ENCODE measurements at regions not wholly inside any gene's neighbourhood (a gene's known extent, or its start where the extent isn't known, plus 50 kb on each side); places are given as distances from the start of the nearest gene placed in this dataset.
"Not testable (repeated sequence)": the region's sequence is repeated elsewhere in the genome, so short reads cannot be mapped to it uniquely, and the experiment has no call there.

- in situ Hi-C loops (cut with MboI; ENCODE audit: low sequenced_read_pairs): no loop called here
These were observed 183.7 kb downstream of the TAF11L14 start for GRCh38 chr5:17817990-17818389.

DNA sequence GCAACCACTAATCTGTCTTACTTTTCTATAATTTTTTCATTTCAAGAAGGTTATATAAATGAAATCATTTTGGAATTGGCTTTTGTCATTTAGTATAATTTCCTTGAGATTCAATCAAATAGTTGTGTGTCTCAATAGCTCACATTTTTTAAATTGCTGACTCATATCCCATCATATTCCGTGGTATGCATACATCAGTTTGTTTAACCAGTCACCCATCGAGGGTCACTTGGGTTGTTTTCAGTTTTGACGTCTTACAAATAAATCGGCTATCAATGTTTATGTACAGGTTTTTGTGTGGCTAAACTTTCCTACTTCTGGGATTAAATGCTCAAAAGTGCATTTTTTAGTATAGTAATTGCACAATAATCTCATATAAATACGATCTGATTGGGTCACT is 185.5 kb downstream of the TAF11L14 start:
- in situ Hi-C loops (cut with MboI; ENCODE audit: low sequenced_read_pairs): no loop called here

GRCh38 chr5:17828681-17829080 is 194.4 kb downstream of the TAF11L14 start:
- in situ Hi-C loops (cut with MboI; ENCODE audit: low sequenced_read_pairs): no loop called here

GRCh38 chr5:17829456-17829855 is 195.2 kb downstream of the TAF11L14 start:
- in situ Hi-C loops (cut with MboI; ENCODE audit: low sequenced_read_pairs): no loop called here

DNA sequence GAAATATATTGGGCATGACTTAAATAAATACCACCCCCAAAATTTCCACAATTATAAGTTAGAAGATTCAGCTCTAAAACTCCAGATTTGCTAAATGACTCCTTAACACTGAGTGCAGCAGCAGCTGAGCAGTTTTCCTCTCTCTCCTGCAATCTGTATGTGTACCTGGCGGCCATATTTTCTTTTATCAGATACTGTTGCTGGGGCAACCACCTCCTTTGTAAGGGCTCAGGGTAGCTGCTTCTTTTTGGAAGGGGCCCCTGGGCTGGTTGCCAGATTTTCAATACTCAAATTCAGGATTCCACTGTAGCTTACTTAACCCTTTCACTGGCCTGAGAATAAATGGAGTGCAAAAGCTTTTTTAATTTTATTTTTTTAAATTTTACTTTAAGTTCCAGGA is 197.0 kb downstream of the TAF11L14 start:
- in situ Hi-C loops (cut with MboI; ENCODE audit: low sequenced_read_pairs): no loop called here

DNA sequence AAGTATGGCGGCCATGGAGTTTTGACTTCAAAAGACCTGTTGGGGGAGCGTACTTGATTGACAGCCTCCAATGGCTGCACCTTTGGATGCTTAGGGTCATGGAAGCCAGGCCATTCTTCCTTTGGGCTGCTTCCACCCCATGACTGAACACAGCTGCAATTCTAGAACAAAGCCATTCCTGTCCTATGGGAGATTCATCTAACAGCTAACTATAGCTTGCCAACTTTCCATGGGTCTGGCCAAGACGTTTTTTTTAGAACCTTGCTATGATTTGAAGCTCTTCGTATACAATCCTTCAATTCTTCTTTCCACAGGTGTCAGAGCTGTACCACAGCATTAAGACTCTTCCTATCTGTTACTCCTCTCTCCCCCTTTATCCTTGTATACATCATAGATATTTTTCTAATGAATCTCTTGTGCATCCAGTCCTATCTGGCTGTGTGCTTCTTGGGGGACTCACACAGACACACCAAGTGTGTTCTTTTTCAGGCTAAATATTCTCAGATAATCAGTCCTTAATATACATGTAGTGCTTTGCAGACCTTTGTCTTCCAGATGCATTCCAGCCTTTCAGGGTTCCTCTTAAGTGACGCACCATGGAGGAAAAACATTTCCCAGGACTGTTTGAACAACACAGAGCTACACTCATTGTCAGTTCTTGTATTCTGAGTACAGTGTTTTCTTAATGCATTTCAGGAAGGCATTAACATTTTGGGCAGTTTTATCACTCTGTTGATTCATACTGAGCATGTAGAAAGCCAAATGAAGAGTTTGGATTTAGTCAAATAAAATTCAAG is 198.9 kb downstream of the TAF11L14 start:
- in situ Hi-C loops (cut with MboI; ENCODE audit: low sequenced_read_pairs): no loop called here

GRCh38 chr5:17837757-17838156 is 203.5 kb downstream of the TAF11L14 start:
- in situ Hi-C loops (cut with MboI; ENCODE audit: low sequenced_read_pairs): no loop called here

GRCh38 chr5:17838469-17838868 is 204.2 kb downstream of the TAF11L14 start:
- in situ Hi-C loops (cut with MboI; ENCODE audit: low sequenced_read_pairs): no loop called here

- in situ Hi-C loops (cut with MboI; ENCODE audit: low sequenced_read_pairs): no loop called here
These were observed 205.6 kb downstream of the TAF11L14 start for GRCh38 chr5:17839848-17840247.

- in situ Hi-C loops (cut with MboI; ENCODE audit: low sequenced_read_pairs): no loop called here
These were observed 212.2 kb downstream of the TAF11L14 start for GRCh38 chr5:17846496-17846895.

DNA sequence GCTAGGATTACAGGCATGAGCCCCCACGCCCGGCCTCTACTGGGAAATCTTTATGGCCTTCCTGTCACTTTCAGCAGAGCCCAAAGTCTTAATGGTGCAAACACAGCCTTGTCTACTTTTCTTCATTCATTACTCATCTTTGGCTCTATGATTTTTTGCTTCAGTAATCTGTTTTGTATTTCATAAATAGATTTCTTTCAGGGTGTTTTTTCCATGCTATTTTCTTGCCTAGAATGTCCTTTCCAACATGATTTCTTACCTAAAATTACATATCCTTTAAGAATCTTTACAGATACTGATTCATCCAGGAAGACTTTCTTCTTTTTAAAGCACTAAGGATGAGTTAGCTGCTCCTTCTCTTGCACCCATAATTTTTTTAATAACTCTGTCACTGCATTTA is 213.0 kb downstream of the TAF11L14 start:
- in situ Hi-C loops (cut with MboI; ENCODE audit: low sequenced_read_pairs): no loop called here

DNA sequence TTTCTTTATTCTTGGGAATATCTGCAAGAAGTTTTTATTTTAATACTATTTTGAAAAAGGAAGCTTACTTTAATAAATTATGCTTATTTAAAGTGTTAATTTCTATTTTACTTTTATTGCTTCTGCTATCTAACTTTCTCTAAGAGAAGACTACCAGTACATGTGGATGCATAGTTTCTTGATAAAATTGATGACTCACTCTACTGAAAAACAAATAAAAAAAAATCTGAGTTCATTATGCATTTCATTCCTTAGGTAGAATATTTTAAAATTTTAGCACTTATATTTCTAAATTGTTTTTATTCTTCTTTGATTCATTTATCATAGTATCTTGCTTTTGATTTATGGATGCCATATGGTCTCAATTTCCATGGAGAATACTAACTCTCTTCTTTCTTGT is 217.9 kb downstream of the TAF11L14 start:
- in situ Hi-C loops (cut with MboI; ENCODE audit: low sequenced_read_pairs): no loop called here

DNA sequence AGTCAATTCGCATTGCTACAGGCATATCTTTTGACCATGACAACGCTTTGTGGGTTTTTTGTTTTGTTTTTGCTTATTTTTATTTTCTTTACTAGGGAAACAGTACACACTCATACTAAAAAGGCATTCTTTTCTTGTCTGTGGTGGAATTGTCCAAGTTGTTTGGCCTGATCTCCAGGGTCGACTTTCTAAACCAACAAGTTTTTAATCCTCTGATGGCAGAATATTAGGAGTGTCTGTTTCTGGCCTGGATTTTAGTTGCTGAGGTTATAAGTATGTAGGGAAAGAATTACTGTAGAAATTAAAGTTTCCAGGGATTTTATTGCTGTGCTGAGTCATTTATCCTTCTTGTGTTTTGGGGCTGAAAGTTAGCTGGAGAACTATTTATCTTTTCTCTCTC is 218.5 kb downstream of the TAF11L14 start:
- in situ Hi-C loops (cut with MboI; ENCODE audit: low sequenced_read_pairs): no loop called here

DNA sequence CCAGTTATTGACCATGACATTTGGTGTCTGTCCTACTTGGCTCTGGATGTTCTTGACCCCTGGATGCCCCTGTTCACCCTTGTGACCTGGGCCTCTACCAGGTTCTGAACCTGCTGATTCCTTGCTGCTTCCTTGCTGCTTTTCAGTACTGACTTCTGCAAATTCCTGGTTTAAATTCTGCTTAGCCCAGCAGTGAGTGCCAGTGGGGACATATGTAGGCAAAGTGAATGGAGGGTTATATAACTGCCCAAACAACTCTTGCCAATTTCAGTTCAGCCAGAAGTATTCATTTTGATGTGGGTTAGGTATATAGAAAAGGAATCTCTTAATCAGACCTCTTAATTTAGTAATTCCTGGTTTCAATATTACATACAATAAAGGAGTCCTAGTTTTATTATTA is 220.6 kb downstream of the TAF11L14 start:
- in situ Hi-C loops (cut with MboI; ENCODE audit: low sequenced_read_pairs): no loop called here

GRCh38 chr5:17860660-17861315 is 226.5 kb downstream of the TAF11L14 start:
- in situ Hi-C loops (cut with MboI; ENCODE audit: low sequenced_read_pairs): no loop called here

DNA sequence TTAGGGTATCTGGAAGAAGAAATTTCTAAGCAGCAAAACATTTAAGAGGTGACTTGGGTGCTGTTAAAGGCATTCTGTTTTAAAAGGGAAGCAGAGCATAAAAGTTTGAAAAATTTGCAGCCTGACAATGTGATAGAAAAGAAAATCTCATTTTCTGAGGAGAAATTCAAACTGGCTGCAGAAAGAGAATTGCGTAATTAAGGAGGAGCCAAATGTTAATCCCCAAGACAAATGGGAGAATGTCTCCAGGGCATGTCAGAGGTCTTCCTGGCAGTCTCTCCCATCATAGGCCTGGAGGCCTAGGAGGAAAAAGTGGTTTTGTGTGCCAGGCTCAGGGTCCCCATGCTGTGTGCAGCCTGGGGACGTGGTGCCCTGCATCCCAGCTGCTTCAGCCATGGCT is 230.6 kb downstream of the TAF11L14 start:
- in situ Hi-C loops (cut with MboI; ENCODE audit: low sequenced_read_pairs): not testable (repeated sequence)

DNA sequence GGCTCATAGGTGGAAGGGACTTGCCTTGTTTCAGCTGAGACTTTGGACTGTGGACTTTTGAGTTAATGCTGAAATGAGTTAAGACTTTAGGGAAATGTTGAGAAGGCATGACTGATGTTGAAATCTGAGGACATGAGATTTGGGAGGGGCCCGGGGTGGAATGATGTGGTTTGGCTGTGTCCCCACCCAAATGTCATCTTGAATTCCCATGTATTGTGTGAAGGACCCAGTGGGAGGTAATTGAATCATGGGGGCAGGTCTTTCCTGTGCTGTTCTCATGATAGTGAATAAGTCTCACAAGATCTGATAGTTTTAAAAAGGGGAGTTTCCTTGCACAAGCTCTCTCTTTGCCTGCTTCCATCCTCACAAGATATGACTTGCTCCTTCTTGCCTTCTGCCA is 231.7 kb downstream of the TAF11L14 start:
- in situ Hi-C loops (cut with MboI; ENCODE audit: low sequenced_read_pairs): not testable (repeated sequence)

GRCh38 chr5:17872204-17872603 is 237.9 kb downstream of the TAF11L14 start:
- in situ Hi-C loops (cut with MboI; ENCODE audit: low sequenced_read_pairs): no loop called here

DNA sequence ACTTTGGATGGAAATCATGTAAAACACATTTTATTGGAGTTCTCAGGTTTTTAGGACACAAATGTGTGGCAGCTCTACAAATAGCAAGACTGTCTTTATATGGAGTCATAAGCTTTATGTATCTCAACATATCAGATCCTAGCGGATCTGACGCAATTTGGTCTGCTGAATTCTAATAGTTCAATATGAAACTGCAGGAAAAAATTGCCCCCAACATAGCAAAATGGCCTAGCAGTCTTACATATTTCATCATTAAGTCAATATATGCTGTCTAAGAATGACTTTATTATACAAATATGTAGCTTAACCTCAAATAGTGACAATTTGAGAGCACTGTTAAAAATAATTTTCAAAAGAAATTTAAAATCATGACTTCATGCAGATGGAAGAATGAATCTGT is 244.3 kb downstream of the TAF11L14 start:
- in situ Hi-C loops (cut with MboI; ENCODE audit: low sequenced_read_pairs): no loop called here

DNA sequence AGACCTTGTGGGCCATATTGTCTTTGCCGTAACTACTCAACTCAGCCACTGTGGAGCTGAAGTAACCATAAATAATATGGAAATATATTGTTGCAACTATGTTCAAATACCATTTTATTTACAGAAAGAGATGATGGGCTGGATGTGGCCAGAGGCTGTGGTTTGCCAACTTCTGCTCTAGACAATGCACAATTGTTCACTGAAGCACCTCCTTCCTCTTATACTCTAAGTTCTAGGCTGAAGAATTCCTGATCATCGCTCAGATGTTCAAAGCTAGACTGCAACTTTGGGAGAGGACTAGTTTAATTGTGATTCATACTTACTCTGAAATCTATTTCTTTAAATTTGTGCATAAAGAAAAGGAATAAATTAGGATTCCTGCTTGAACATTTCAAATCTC is 245.0 kb downstream of the TAF11L14 start:
- in situ Hi-C loops (cut with MboI; ENCODE audit: low sequenced_read_pairs): no loop called here

DNA sequence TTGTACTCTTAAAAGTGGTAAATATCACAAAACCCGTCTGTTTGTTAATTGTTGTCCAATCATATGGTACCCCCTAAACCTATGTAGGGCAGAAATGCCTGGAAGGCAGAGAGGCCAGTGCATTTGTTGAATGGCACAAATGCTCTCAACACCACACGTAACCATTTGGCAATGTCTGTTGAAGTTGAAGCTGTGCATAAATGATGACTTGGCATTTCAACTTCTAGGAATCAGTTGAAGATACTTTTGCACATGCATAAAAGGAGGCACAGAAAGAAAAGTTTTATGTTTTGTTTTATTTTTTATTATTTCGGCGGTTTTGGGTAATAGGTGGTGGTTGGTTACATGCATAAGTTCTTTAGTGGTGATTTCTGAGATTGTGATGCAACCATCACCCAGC is 246.6 kb downstream of the TAF11L14 start:
- in situ Hi-C loops (cut with MboI; ENCODE audit: low sequenced_read_pairs): no loop called here

GRCh38 chr5:17882760-17883488 is 248.7 kb downstream of the TAF11L14 start:
- in situ Hi-C loops (cut with MboI; ENCODE audit: low sequenced_read_pairs): no loop called here
